ENCODE measurements at regions not wholly inside any gene's neighbourhood (a gene's known extent, or its start where the extent isn't known, plus 50 kb on each side); places are given as distances from the start of the nearest gene placed in this dataset.

- TF ChIP-seq CTCF (IDR thresholded peaks at IDR 0.05; ENCODE audit: control insufficient read depth, extremely low read depth, insufficient read depth): no peak
- no peak for DNase-seq (ENCODE audit: low read depth)
- no peak overlapping the region for H3K4me3 ChIP-seq (ENCODE audit: low read depth, low read length)
Measured at GRCh38 chr4:181711387-181711786, 531.8 kb upstream of the TENM3 start.

- no peak overlapping the region for H3K4me3 ChIP-seq (ENCODE audit: low read depth, low read length)
- TF ChIP-seq CTCF (IDR thresholded peaks at IDR 0.05; ENCODE audit: control insufficient read depth, extremely low read depth, insufficient read depth): no peak
- DNase-seq (ENCODE audit: low read depth): no peak
Measured at GRCh38 chr4:181728305-181728966, 514.8 kb upstream of the TENM3 start.

GRCh38 chr4:181731900-181732299 lies 511.3 kb upstream of the TENM3 start:
- TF ChIP-seq CTCF (IDR thresholded peaks at IDR 0.05; ENCODE audit: control insufficient read depth, extremely low read depth, insufficient read depth): no peak
- H3K4me3 ChIP-seq (ENCODE audit: low read depth, low read length): no peak overlapping the region
- DNase-seq (ENCODE audit: low read depth): no peak

GRCh38 chr4:181737744-181738143 lies 505.5 kb upstream of the TENM3 start:
- TF ChIP-seq CTCF (IDR thresholded peaks at IDR 0.05; ENCODE audit: control insufficient read depth, extremely low read depth, insufficient read depth): no peak
- H3K4me3 ChIP-seq (ENCODE audit: low read depth, low read length): no peak overlapping the region
- no peak for DNase-seq (ENCODE audit: low read depth)

GRCh38 chr4:181739031-181739430 lies 504.2 kb upstream of the TENM3 start:
- no peak for DNase-seq (ENCODE audit: low read depth)
- no peak for TF ChIP-seq CTCF (IDR thresholded peaks at IDR 0.05; ENCODE audit: control insufficient read depth, extremely low read depth, insufficient read depth)

GRCh38 chr4:181741513-181741912 lies 501.7 kb upstream of the TENM3 start:
- no peak overlapping the region for H3K4me3 ChIP-seq (ENCODE audit: low read depth, low read length)
- no peak for DNase-seq (ENCODE audit: low read depth)
- no peak for TF ChIP-seq CTCF (IDR thresholded peaks at IDR 0.05; ENCODE audit: control insufficient read depth, extremely low read depth, insufficient read depth)

More at GRCh38 chr4:181739031-181739430, 504.2 kb upstream of the TENM3 start:
- no peak overlapping the region for H3K4me3 ChIP-seq (ENCODE audit: low read depth, low read length)

Data from LNCaP clone FGC (cell line).